HG03469 (cell line): ENCODE measurements at regions not wholly inside any gene's neighbourhood (a gene's known extent, or its start where the extent isn't known, plus 50 kb on each side); places are given as distances from the start of the nearest gene placed in this dataset.
A peak's percentile ranks its signal among the peaks of the same experiment; 100 is the strongest.
"Not testable (repeated sequence)": the region's sequence is repeated elsewhere in the genome, so short reads cannot be mapped to it uniquely, and the experiment has no call there.

Experiments used
- ATAC-seq: cut with Tn5 transposase; IDR thresholded peaks from one replicate; pipeline ENCODE4 v1.9.1; 2021; ENCODE audit warnings: mild to moderate bottlenecking, moderate library complexity, moderate number of reproducible peaks; ENCODE audit not compliant: unreplicated experiment

GRCh38 chr15:56812221-56812620 is 78.9 kb upstream of the ZNF280D start:
- ATAC-seq = no peak

- ATAC-seq = no peak
Observed at GRCh38 chr15:56811586-56811985, 78.3 kb upstream of the ZNF280D start.

- no peak for ATAC-seq
Observed at GRCh38 chr15:56808160-56808559, 74.9 kb upstream of the ZNF280D start.

- no peak for ATAC-seq
Observed at GRCh38 chr15:56806148-56806536, 72.8 kb upstream of the ZNF280D start.

- ATAC-seq = no peak
Observed at GRCh38 chr15:56805466-56806147, 72.3 kb upstream of the ZNF280D start.

GRCh38 chr15:56804938-56805337 is 71.6 kb upstream of the ZNF280D start:
- no peak for ATAC-seq

GRCh38 chr15:56804279-56804678 is 71.0 kb upstream of the ZNF280D start:
- ATAC-seq = no peak

- ATAC-seq = no peak
Observed at GRCh38 chr15:56802161-56802560, 68.9 kb upstream of the ZNF280D start.

- ATAC-seq = peak; percentile 85
Observed at GRCh38 chr15:56798639-56799038, 65.3 kb upstream of the ZNF280D start.

GRCh38 chr15:56797720-56798275 is 64.5 kb upstream of the ZNF280D start:
- ATAC-seq = no peak

GRCh38 chr15:56795502-56795901 is 62.2 kb upstream of the ZNF280D start:
- ATAC-seq = no peak

- no peak for ATAC-seq
Observed at GRCh38 chr15:56794553-56795329, 61.4 kb upstream of the ZNF280D start.

GRCh38 chr15:56794165-56794552 is 60.9 kb upstream of the ZNF280D start:
- no peak for ATAC-seq

GRCh38 chr15:56792211-56792610 is 58.9 kb upstream of the ZNF280D start:
- ATAC-seq = no peak

GRCh38 chr15:56791521-56791920 is 58.2 kb upstream of the ZNF280D start:
- ATAC-seq = not testable (repeated sequence)

GRCh38 chr15:56788359-56788758 is 55.0 kb upstream of the ZNF280D start:
- ATAC-seq = no peak

GRCh38 chr15:56786966-56787365 is 53.7 kb upstream of the ZNF280D start:
- ATAC-seq = peak; percentile 58

GRCh38 chr15:56783857-56784661 is 50.8 kb upstream of the ZNF280D start:
- no peak for ATAC-seq

GRCh38 chr15:56783156-56783856 is 50.0 kb upstream of the ZNF280D start:
- no peak for ATAC-seq
